Hematopoietic multipotent progenitor cell treated with erythropoietin and hydrocortisone succinate and interleukin-3 and kit ligand, for 17 days (in vitro differentiated cells): ENCODE measurements at regions not wholly inside any gene's neighbourhood (a gene's known extent, or its start where the extent isn't known, plus 50 kb on each side); places are given as distances from the start of the nearest gene placed in this dataset.
"Not testable (repeated sequence)": the region's sequence is repeated elsewhere in the genome, so short reads cannot be mapped to it uniquely, and the experiment has no call there.

Source experiments
- DNase-seq: peaks from one replicate; pipeline ENCODE4 v3.0.0-alpha.2; 2015; ENCODE audit warnings: low spot score

GRCh38 chr16:86229866-86230656 lies 280.3 kb upstream of the FOXF1 start:
- no peak for DNase-seq

- DNase-seq, result no peak
Observed at GRCh38 chr16:86231321-86231995, 278.9 kb upstream of the FOXF1 start.

- DNase-seq, result no peak
Observed at GRCh38 chr16:86231996-86232350, 278.4 kb upstream of the FOXF1 start.

- DNase-seq, result no peak
Observed at GRCh38 chr16:86232496-86232895, 277.8 kb upstream of the FOXF1 start.

GRCh38 chr16:86233506-86233905 lies 276.8 kb upstream of the FOXF1 start:
- DNase-seq, result not testable (repeated sequence)

GRCh38 chr16:86239381-86239780 lies 270.9 kb upstream of the FOXF1 start:
- DNase-seq, result no peak

- DNase-seq, result no peak
Observed at GRCh38 chr16:86240716-86241363, 269.5 kb upstream of the FOXF1 start.

GRCh38 chr16:86241681-86242080 lies 268.6 kb upstream of the FOXF1 start:
- DNase-seq, result no peak

- DNase-seq, result no peak
Observed at GRCh38 chr16:86242244-86243122, 267.8 kb upstream of the FOXF1 start.

GRCh38 chr16:86243123-86243473 lies 267.2 kb upstream of the FOXF1 start:
- no peak for DNase-seq

- DNase-seq, result no peak
Observed at GRCh38 chr16:86243571-86244154, 266.7 kb upstream of the FOXF1 start.

GRCh38 chr16:86244158-86244557 lies 266.2 kb upstream of the FOXF1 start:
- DNase-seq, result no peak

GRCh38 chr16:86244936-86245335 lies 265.4 kb upstream of the FOXF1 start:
- no peak for DNase-seq

GRCh38 chr16:86245351-86245750 lies 265.0 kb upstream of the FOXF1 start:
- no peak for DNase-seq

GRCh38 chr16:86245895-86246294 lies 264.4 kb upstream of the FOXF1 start:
- DNase-seq, result no peak

GRCh38 chr16:86248310-86248905 lies 261.9 kb upstream of the FOXF1 start:
- DNase-seq, result no peak

GRCh38 chr16:86249631-86250030 lies 260.7 kb upstream of the FOXF1 start:
- DNase-seq, result no peak

GRCh38 chr16:86251682-86252081 lies 258.6 kb upstream of the FOXF1 start:
- no peak for DNase-seq

- DNase-seq, result no peak
Observed at GRCh38 chr16:86252596-86252995, 257.7 kb upstream of the FOXF1 start.

GRCh38 chr16:86255966-86256365 lies 254.4 kb upstream of the FOXF1 start:
- DNase-seq, result no peak

- no peak for DNase-seq
Observed at GRCh38 chr16:86256995-86257394, 253.3 kb upstream of the FOXF1 start.

- DNase-seq, result no peak
Observed at GRCh38 chr16:86257546-86257945, 252.8 kb upstream of the FOXF1 start.
